COLO829 (cell line): ENCODE measurements at regions not wholly inside any gene's neighbourhood (a gene's known extent, or its start where the extent isn't known, plus 50 kb on each side); places are given as distances from the start of the nearest gene placed in this dataset.
A peak's percentile ranks its signal among the peaks of the same experiment; 100 is the strongest.

Experiments used
- DNase-seq: peaks from one replicate; pipeline ENCODE4 v3.0.0; 2012; ENCODE audit warnings: low spot score

DNA sequence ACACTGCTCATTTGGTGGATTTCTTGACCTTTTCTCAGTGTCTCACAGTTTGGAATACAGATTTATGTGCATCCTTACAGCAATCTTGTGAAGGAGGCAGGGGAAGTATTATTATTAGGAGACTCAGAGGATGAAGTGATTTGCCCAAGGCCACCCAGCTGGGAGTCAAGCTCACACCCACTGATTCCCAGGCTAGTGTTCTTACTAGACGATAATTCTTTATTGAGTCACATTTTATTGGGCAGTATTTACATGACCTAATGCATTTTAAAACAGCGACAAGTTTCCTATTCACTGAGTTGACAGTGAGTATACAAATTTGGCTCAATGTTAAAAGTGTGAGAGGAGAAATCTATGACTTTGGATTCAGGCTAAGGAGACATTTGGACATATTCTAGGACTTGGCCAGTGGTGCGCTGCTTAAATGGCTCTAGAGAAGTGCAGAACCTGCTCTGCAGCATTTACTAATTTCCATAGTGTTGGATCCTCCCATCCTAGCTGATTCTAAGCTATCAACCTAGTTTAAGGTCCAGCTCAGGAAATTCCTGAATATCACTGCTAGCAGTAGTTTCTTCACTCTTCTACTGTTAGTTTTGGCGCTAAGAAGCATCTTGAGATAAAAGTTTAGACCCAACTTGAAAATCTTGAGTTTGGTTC is 199.3 kb downstream of the MTX2 start:
- no peak for DNase-seq

- DNase-seq: no peak
These were observed 201.5 kb downstream of the MTX2 start for GRCh38 chr2:176470713-176471112.

GRCh38 chr2:176471949-176472348 is 202.7 kb downstream of the MTX2 start:
- DNase-seq: no peak

DNA sequence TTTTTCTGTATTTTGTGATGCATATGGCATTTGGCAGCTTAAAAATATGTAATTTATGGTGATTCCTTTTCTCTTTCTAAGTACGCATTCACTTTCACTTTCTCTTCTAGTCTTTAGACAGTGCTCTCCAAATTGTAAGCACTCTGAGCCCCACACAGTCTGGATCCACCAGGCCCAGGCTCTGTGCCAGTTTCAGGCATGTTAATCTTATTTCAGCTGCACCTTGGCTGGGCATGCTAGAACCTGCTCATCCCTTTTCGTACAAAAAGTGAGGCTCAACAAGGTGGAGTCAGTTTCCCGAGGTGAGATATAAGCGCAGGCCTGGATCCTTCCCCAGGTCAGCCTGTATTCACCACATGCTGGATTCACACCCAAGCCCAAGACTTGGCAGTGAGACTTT is 203.9 kb downstream of the MTX2 start:
- no peak for DNase-seq

GRCh38 chr2:176473851-176474250 is 204.6 kb downstream of the MTX2 start:
- DNase-seq: no peak

DNA sequence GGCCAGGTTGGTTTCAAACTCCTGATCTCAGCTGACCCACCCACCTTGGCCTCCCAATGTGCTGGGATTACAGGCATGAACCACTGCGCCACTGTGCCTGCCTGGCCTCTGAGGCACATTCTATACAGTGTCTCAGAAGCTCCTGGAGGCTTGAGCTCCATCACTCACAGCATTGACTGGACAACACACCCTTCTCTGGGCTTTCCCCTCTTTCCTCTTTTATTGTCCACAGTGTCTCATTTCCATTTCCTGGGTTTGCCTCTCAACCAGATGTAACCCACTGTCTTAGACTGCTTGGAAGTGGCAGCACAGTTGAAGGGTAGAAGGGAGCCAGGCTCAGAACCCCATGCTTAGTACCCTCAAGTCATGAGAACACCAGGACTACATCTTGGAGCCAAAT is 208.1 kb downstream of the MTX2 start:
- DNase-seq: no peak

- no peak for DNase-seq
These were observed 210.7 kb downstream of the MTX2 start for GRCh38 chr2:176479961-176480360.

DNA sequence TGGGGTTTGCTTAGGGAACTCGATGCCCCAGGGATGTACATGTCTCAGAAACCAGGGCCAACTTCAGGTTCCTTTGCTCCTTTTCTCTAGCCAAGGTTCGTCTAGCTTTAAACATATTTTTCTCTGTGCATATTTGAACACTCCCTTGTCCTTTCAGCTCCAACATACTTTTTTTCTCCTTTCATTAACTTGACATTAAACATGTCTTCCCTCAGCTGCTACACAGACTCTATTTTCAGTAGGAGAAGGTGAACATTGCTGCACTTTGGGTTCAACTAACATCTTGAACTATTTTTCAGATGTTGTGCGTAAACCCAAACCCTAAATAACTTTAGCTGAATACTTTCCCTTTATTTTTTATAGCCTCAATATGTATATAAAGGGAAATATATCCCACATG is 212.9 kb downstream of the MTX2 start:
- no peak for DNase-seq

DNA sequence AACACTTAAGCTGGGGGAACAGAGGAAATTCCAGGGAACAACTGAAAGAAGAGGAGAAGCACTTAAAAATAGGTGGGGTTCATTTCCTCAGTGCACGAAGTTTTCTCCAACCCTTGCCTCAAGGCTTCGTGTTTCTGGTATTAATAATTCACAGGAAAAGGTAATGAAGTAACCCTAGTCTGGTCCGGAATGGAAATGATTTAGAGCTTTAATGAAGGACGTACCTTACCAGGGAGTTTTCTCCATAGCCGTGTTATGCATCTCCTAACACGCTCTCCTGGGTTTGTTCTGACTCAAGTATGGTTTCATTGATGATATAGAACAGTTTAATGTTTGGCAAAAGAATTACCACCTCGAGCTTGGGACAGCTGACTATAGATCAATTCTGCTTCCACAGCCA is 214.2 kb downstream of the MTX2 start:
- DNase-seq: no peak

- DNase-seq: no peak
These were observed 214.8 kb downstream of the MTX2 start for GRCh38 chr2:176483901-176484568.

GRCh38 chr2:176484838-176485237 is 215.6 kb downstream of the MTX2 start:
- DNase-seq: no peak

DNA sequence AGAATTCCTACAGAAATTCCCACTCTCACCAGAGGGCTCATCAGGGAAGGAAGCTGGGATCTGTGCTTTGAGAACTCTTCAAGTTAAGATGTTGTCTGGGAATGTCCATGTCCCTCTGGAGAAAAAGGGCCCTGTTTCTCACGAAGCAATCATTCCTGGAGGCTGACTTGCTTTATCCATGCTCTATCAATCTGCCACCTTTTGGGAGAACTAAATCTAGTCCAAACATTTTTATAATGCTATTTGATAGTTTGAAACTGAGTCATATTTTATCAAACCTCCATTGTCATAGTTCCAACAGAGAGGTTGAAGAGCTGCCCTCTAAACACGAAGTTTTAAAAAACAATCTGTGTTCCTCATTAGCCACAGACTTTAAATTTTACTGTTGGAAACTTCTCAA is 219.2 kb downstream of the MTX2 start:
- DNase-seq: no peak

DNA sequence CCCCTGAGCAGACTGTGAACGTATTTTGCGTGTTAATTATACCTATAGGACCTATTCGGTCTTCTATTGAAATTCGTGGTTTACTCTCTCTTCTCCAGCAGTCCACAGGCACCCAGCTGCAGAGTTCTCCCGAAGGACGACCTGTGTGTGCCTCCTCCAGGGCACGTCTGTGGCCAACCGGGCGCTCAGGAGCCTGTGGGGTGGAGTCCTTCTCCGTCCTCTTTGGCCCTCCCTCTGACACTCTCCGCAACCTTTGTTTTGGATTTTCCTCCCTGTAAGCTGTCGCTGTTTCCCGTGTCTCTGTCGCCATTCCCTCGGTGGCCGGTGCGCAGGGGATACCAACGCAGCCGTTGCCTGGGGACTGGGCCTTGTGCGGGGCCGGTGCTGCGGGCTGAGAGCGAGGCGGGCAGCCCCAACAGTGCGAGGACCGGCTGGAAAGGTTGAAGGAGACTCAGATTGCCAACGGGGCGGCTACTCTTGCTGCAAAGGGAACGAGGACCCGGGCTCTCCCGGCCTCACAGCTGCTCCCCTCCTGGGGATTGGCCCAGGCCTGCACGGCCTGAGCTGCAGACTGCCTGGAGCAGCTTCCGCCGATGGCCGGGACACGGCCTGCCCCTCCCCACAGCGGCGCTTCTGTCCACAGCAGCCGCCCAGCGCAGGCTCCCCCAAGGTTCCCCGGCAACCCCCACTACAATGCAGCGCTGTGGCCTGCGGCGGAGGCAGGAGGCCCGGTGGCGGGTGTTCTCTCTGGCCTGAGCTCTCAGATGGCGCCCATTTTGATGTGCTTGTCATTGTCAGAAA is 221.0 kb downstream of the MTX2 start:
- no peak for DNase-seq

DNA sequence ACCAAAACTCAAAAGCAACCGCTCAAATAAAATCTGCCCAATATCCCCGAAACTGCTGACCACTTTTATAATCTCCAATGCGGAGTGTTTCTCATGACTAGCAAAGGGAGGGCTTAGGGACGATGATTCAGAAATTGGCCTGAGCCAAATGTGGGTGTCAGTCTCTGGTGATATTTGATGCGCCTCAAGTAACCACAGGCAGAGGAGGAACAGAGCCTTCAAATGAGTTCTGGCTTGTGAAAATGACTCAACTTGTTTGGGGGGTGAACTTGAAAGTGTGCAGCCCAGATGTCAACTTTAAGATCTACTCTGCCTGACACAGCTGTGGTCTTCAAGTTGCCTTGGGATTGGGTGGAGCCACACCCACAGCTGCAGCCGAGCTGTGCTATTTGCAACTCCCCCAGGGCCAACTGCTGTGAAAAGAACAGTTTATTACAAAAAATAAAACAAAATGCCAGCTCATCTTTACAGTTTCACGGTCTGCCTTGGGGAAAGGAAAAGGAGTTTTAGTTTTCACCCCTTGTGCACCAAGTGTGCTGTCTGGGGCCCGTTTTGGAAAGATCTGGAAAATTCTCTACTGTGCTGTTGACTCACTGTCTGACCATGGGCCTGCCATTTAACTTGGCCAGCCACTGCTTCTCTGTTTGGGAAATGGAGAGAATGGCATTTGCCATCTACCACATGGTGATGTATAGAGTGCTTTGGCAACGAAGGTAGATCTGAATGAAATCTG is 222.1 kb downstream of the MTX2 start:
- peak; percentile 50 for DNase-seq

- DNase-seq: no peak
These were observed 223.3 kb downstream of the MTX2 start for GRCh38 chr2:176492583-176492982.

DNA sequence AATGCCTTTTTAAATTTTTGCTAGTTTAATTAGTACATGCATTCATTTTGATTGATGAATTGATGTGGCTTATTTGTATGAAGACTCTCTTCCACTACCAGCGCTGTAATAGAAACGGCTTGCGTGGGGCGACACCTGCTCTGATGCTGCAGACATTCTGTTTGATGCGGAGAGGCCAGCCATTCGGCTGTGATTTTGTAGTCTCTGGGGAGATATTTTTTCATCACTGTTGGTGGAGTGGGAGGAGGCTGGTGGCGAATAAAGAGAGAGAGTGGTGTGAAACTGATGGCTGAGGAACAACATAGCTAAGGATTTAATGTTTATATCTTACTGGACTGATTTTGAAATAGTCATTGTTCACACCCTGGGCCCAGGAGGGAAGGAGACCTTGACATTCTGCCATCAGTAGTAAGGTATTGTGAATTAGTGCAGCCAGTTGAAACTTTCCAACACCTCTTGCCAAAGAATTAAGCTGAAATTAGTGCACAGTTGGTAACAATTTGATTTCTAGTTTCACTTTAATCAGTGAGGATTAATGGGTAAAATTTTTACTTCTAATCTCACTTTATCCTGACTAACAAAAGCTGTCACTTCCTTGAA is 224.1 kb downstream of the MTX2 start:
- no peak for DNase-seq

- no peak for DNase-seq
These were observed 224.7 kb downstream of the MTX2 start for GRCh38 chr2:176493909-176494308.

- no peak for DNase-seq
These were observed 225.7 kb downstream of the MTX2 start for GRCh38 chr2:176494949-176495353.

DNA sequence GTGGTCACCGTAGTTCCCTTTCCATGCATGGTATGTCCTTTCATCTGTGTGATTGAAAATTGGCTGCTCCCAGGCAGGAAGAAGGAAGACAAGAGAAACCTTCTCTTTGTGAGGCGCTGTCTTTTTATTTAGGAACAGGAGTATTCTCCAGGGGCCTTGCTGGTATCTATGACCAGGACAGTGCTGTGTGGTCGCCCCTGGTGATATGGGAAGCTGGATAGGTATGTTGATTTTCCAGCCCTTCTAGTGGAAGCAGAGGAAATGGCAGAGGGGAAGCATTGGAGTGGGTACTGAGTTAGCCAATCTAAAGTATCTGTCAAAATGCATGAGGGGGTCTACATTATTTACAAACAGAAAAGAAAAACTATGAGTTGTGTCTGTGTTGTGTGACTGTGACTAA is 226.6 kb downstream of the MTX2 start:
- no peak for DNase-seq

DNA sequence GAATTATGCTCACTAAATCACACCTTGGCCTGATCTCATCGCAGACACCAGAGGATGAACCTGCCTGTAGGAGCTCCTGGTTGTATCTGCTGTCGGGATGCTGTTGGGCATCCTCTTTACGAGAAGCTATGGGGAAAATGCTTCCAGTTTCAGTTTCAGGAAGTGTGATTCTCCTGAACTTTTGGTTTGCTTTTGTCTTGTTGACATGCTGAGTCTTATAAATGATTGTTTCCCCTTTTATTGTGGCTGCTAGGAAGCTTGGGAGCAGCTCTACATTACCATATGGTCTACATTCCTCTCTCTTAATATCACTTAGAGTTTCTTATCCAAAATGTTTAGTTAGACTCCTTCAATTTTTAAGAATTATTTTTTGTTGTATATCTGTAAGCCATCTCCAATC is 227.5 kb downstream of the MTX2 start:
- no peak for DNase-seq

GRCh38 chr2:176500901-176501300 is 231.7 kb downstream of the MTX2 start:
- no peak for DNase-seq

DNA sequence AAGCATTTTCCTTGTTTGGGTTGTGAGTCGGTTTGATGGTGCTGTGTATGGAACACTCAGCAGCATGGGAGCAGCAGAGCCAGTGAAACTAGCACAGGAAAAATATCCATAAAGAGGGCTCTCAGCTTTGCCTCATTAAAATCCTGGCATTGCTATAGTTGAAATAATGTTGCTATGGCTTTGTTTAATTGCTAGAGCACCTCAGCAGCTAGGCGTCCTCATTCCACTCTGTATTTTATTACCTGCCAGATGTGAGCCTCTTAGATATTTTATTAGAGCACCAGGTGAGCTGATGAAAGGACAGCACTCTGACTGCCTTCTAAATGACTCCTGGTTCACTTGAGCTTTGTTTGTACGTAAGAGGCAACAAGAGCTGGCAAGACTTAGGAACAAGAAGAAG is 232.4 kb downstream of the MTX2 start:
- no peak for DNase-seq
